ENCODE measurements at regions not wholly inside any gene's neighbourhood (a gene's known extent, or its start where the extent isn't known, plus 50 kb on each side); places are given as distances from the start of the nearest gene placed in this dataset.

GRCh38 chr6:14431385-14432330 lies 314.1 kb downstream of the CD83 start:
- Histone ChIP-seq H3K9ac (ENCODE audit: low read length) (no peak overlapping the region), H3K9me3 (ENCODE audit: control insufficient read depth, low read length) (no peaks in the 10 kb centered on the region), H3K27ac (ENCODE audit: low read length, poor library complexity, severe bottlenecking) (no peak overlapping the region), H3K4me3 (ENCODE audit: insufficient read depth in 1 of 2, low read depth in 1 of 2, low read length in 2 of 2) (no peak overlapping the region), H2BK12ac (ENCODE audit: low read length in 2 of 2) (no peak overlapping the region), H3K4me2 (ENCODE audit: low read length, poor library complexity, severe bottlenecking) (no peak overlapping the region), H2BK5ac (ENCODE audit: low read depth, low read length, poor library complexity, severe bottlenecking) (no peak overlapping the region), H2BK15ac (ENCODE audit: low read depth, poor library complexity, severe bottlenecking) (no peak overlapping the region), H3K4ac (ENCODE audit: low read depth in 1 of 2, low read length in 2 of 2) (no peak overlapping the region), H4K8ac (ENCODE audit: low read length) (no peak overlapping the region), H3K14ac (ENCODE audit: low read length in 2 of 2) (no peak overlapping the region), H2AFZ (ENCODE audit: low read depth, low read length) (no peak overlapping the region), H4K91ac (ENCODE audit: low read length) (no peak overlapping the region), H3K79me1 (replicated peaks; ENCODE audit: low read length, poor library complexity, severe bottlenecking) (no peaks in the 10 kb centered on the region), H3K4me1 (ENCODE audit: control insufficient read depth, insufficient read depth, low read depth, low read length) (no peaks in the 10 kb centered on the region), H3K18ac (ENCODE audit: low read depth in 1 of 2, low read length in 2 of 2) (no peak overlapping the region), H3K23ac (ENCODE audit: low read length in 2 of 2) (no peak overlapping the region), H2AK5ac (ENCODE audit: low read length, severe bottlenecking) (no peak overlapping the region), H2BK120ac (ENCODE audit: low read depth, low read length) (no peak overlapping the region), H3K36me3 (ENCODE audit: control insufficient read depth in 1 of 2, insufficient read depth in 2 of 2, low read depth in 1 of 2, low read length in 2 of 2) (no peaks in the 10 kb centered on the region), H3K27me3 (ENCODE audit: control insufficient read depth in 1 of 2, insufficient read depth in 1 of 2, low read length in 2 of 2) (peaks cover 5 to 12% of the 10 kb centered on the region in 2 experiments)
- DNase-seq: no peak
- WGBS: 86% methylated on average over 13 of the region's 14 CpGs

- Histone ChIP-seq H3K9ac (ENCODE audit: low read length) (no peak overlapping the region), H3K4ac (ENCODE audit: low read depth in 1 of 2, low read length in 2 of 2) (no peak overlapping the region), H3K23ac (ENCODE audit: low read length in 2 of 2) (no peak overlapping the region), H3K4me2 (ENCODE audit: low read length, poor library complexity, severe bottlenecking) (no peak overlapping the region), H3K79me1 (replicated peaks; ENCODE audit: low read length, poor library complexity, severe bottlenecking) (no peaks in the 10 kb centered on the region), H3K27ac (ENCODE audit: low read length, poor library complexity, severe bottlenecking) (no peak overlapping the region), H2BK15ac (ENCODE audit: low read depth, poor library complexity, severe bottlenecking) (no peak overlapping the region), H2BK5ac (ENCODE audit: low read depth, low read length, poor library complexity, severe bottlenecking) (no peak overlapping the region), H2BK120ac (ENCODE audit: low read depth, low read length) (no peak overlapping the region), H3K4me1 (ENCODE audit: control insufficient read depth, insufficient read depth, low read depth, low read length) (no peaks in the 10 kb centered on the region), H2AK5ac (ENCODE audit: low read length, severe bottlenecking) (no peak overlapping the region), H3K27me3 (ENCODE audit: control insufficient read depth in 1 of 2, insufficient read depth in 1 of 2, low read length in 2 of 2) (peaks cover 5 to 12% of the 10 kb centered on the region in 2 experiments), H2AFZ (ENCODE audit: low read depth, low read length) (no peak overlapping the region), H3K9me3 (ENCODE audit: control insufficient read depth, low read length) (no peaks in the 10 kb centered on the region), H4K8ac (ENCODE audit: low read length) (no peak overlapping the region), H3K18ac (ENCODE audit: low read depth in 1 of 2, low read length in 2 of 2) (no peak overlapping the region), H3K14ac (ENCODE audit: low read length in 2 of 2) (no peak overlapping the region), H2BK12ac (ENCODE audit: low read length in 2 of 2) (no peak overlapping the region), H3K36me3 (ENCODE audit: control insufficient read depth in 1 of 2, insufficient read depth in 2 of 2, low read depth in 1 of 2, low read length in 2 of 2) (no peaks in the 10 kb centered on the region), H4K91ac (ENCODE audit: low read length) (no peak overlapping the region), H3K4me3 (ENCODE audit: insufficient read depth in 1 of 2, low read depth in 1 of 2, low read length in 2 of 2) (no peak overlapping the region)
- 81% methylated on average over 2 of the region's 3 CpGs for WGBS
- peak; percentile 13 for DNase-seq
These were observed 317.5 kb downstream of the CD83 start for GRCh38 chr6:14434916-14435690.

- H4K91ac ChIP-seq (ENCODE audit: low read length): no peak overlapping the region
- H3K4me1 ChIP-seq (ENCODE audit: control insufficient read depth, insufficient read depth, low read depth, low read length): no peaks in the 10 kb centered on the region
These were observed 319.1 kb downstream of the CD83 start for GRCh38 chr6:14436592-14437132.

GRCh38 chr6:14439419-14439818 lies 321.8 kb downstream of the CD83 start:
- Histone ChIP-seq H3K27me3 (ENCODE audit: control insufficient read depth in 1 of 2, insufficient read depth in 1 of 2, low read length in 2 of 2) (no peaks in the 10 kb centered on the region), H3K79me1 (replicated peaks; ENCODE audit: low read length, poor library complexity, severe bottlenecking) (no peaks in the 10 kb centered on the region), H2AK5ac (ENCODE audit: low read length, severe bottlenecking) (no peak overlapping the region), H4K8ac (ENCODE audit: low read length) (no peak overlapping the region), H3K4ac (ENCODE audit: low read depth in 1 of 2, low read length in 2 of 2) (no peak overlapping the region), H3K9ac (ENCODE audit: low read length) (no peak overlapping the region), H2BK5ac (ENCODE audit: low read depth, low read length, poor library complexity, severe bottlenecking) (no peak overlapping the region), H4K91ac (ENCODE audit: low read length) (no peak overlapping the region), H3K14ac (ENCODE audit: low read length in 2 of 2) (no peak overlapping the region), H3K23ac (ENCODE audit: low read length in 2 of 2) (no peak overlapping the region), H2BK120ac (ENCODE audit: low read depth, low read length) (no peak overlapping the region), H2BK15ac (ENCODE audit: low read depth, poor library complexity, severe bottlenecking) (no peak overlapping the region), H3K9me3 (ENCODE audit: control insufficient read depth, low read length) (no peaks in the 10 kb centered on the region), H2AFZ (ENCODE audit: low read depth, low read length) (no peak overlapping the region), H3K18ac (ENCODE audit: low read depth in 1 of 2, low read length in 2 of 2) (no peak overlapping the region), H3K27ac (ENCODE audit: low read length, poor library complexity, severe bottlenecking) (no peak overlapping the region), H3K4me3 (ENCODE audit: insufficient read depth in 1 of 2, low read depth in 1 of 2, low read length in 2 of 2) (no peak overlapping the region), H3K4me1 (ENCODE audit: control insufficient read depth, insufficient read depth, low read depth, low read length) (no peaks in the 10 kb centered on the region), H3K4me2 (ENCODE audit: low read length, poor library complexity, severe bottlenecking) (no peak overlapping the region), H2BK12ac (ENCODE audit: low read length in 2 of 2) (no peak overlapping the region), H3K36me3 (ENCODE audit: control insufficient read depth in 1 of 2, insufficient read depth in 2 of 2, low read depth in 1 of 2, low read length in 2 of 2) (no peaks in the 10 kb centered on the region)
- WGBS: 61% methylated on average over 5 of the region's 5 CpGs
- no peak for DNase-seq

More at GRCh38 chr6:14436592-14437132, 319.1 kb downstream of the CD83 start:
- H2AFZ ChIP-seq (ENCODE audit: low read depth, low read length): no peak overlapping the region
- H3K14ac ChIP-seq (ENCODE audit: low read length in 2 of 2): no peak overlapping the region
- no peak overlapping the region for H2BK5ac ChIP-seq (ENCODE audit: low read depth, low read length, poor library complexity, severe bottlenecking)
- no peaks in the 10 kb centered on the region for H3K9me3 ChIP-seq (ENCODE audit: control insufficient read depth, low read length)
- WGBS: 94% methylated on average over 3 of the region's 3 CpGs
- no peak overlapping the region for H4K8ac ChIP-seq (ENCODE audit: low read length)
- peaks cover 1 to 7% of the 10 kb centered on the region in 2 experiments for H3K27me3 ChIP-seq (ENCODE audit: control insufficient read depth in 1 of 2, insufficient read depth in 1 of 2, low read length in 2 of 2)
- H3K9ac ChIP-seq (ENCODE audit: low read length): no peak overlapping the region
- no peak overlapping the region for H3K27ac ChIP-seq (ENCODE audit: low read length, poor library complexity, severe bottlenecking)
- H3K36me3 ChIP-seq (ENCODE audit: control insufficient read depth in 1 of 2, insufficient read depth in 2 of 2, low read depth in 1 of 2, low read length in 2 of 2): no peaks in the 10 kb centered on the region
- H3K4ac ChIP-seq (ENCODE audit: low read depth in 1 of 2, low read length in 2 of 2): no peak overlapping the region
- no peak overlapping the region for H2BK120ac ChIP-seq (ENCODE audit: low read depth, low read length)
- DNase-seq: no peak
- H3K4me2 ChIP-seq (ENCODE audit: low read length, poor library complexity, severe bottlenecking): no peak overlapping the region
- no peak overlapping the region for H3K18ac ChIP-seq (ENCODE audit: low read depth in 1 of 2, low read length in 2 of 2)
- no peak overlapping the region for H2BK12ac ChIP-seq (ENCODE audit: low read length in 2 of 2)
- no peak overlapping the region for H2BK15ac ChIP-seq (ENCODE audit: low read depth, poor library complexity, severe bottlenecking)
- H2AK5ac ChIP-seq (ENCODE audit: low read length, severe bottlenecking): no peak overlapping the region
- H3K4me3 ChIP-seq (ENCODE audit: insufficient read depth in 1 of 2, low read depth in 1 of 2, low read length in 2 of 2): no peak overlapping the region
- H3K79me1 ChIP-seq (replicated peaks; ENCODE audit: low read length, poor library complexity, severe bottlenecking): no peaks in the 10 kb centered on the region
- H3K23ac ChIP-seq (ENCODE audit: low read length in 2 of 2): no peak overlapping the region

All from mesenchymal stem cell (in vitro differentiated cells and primary cell).